GM18909 (cell line): ENCODE measurements at regions not wholly inside any gene's neighbourhood (a gene's known extent, or its start where the extent isn't known, plus 50 kb on each side); places are given as distances from the start of the nearest gene placed in this dataset.

Experiments
- ATAC-seq: cut with Tn5 transposase; IDR thresholded peaks from one replicate; pipeline ENCODE4 v1.9.1; 2021; ENCODE audit warnings: mild to moderate bottlenecking; ENCODE audit not compliant: unreplicated experiment, poor library complexity

- no peak for ATAC-seq
Observed at GRCh38 chr15:69976366-69976994, 121.2 kb downstream of the TLE3 start.

- no peak for ATAC-seq
Observed at GRCh38 chr15:69978603-69979002, 119.1 kb downstream of the TLE3 start.

GRCh38 chr15:69979262-69979661 is 118.5 kb downstream of the TLE3 start:
- peak; percentile 57 for ATAC-seq

GRCh38 chr15:69979783-69980182 is 117.9 kb downstream of the TLE3 start:
- peak; percentile 78 for ATAC-seq

GRCh38 chr15:69980341-69981059 is 117.2 kb downstream of the TLE3 start:
- ATAC-seq: peak; percentile 33

- no peak for ATAC-seq
Observed at GRCh38 chr15:69982037-69982436, 115.7 kb downstream of the TLE3 start.

GRCh38 chr15:69983696-69984265 is 113.9 kb downstream of the TLE3 start:
- no peak for ATAC-seq

GRCh38 chr15:69987492-69988489 is 109.9 kb downstream of the TLE3 start:
- no peak for ATAC-seq

- ATAC-seq: no peak
Observed at GRCh38 chr15:69988541-69989225, 109.0 kb downstream of the TLE3 start.

GRCh38 chr15:69990566-69991421 is 106.9 kb downstream of the TLE3 start:
- ATAC-seq: no peak

- ATAC-seq: no peak
Observed at GRCh38 chr15:69991551-69991980, 106.2 kb downstream of the TLE3 start.

- ATAC-seq: no peak
Observed at GRCh38 chr15:69992348-69992747, 105.4 kb downstream of the TLE3 start.

- ATAC-seq: no peak
Observed at GRCh38 chr15:69994429-69995205, 103.1 kb downstream of the TLE3 start.

GRCh38 chr15:69996321-69997160 is 101.2 kb downstream of the TLE3 start:
- no peak for ATAC-seq

- ATAC-seq: no peak
Observed at GRCh38 chr15:69997161-69997485, 100.6 kb downstream of the TLE3 start.
